DMS79 treated with DMSO at 0.1 percent for 48 hours (cell line): ENCODE measurements at regions not wholly inside any gene's neighbourhood (a gene's known extent, or its start where the extent isn't known, plus 50 kb on each side); places are given as distances from the start of the nearest gene placed in this dataset.
"Not testable (repeated sequence)": the region's sequence is repeated elsewhere in the genome, so short reads cannot be mapped to it uniquely, and the experiment has no call there.

ENCODE experiments used
- DNase-seq: peaks from one replicate; lab custom pipeline; 2025; lab: John Stamatoyannopoulos, UW

GRCh38 chr6:168938546-168938945, 315.1 kb downstream of the THBS2 start:
- DNase-seq, result no peak

GRCh38 chr6:168937054-168937453, 316.6 kb downstream of the THBS2 start:
- no peak for DNase-seq

- DNase-seq, result no peak
Observed at GRCh38 chr6:168935628-168936010, 318.0 kb downstream of the THBS2 start.

GRCh38 chr6:168934660-168935627, 318.7 kb downstream of the THBS2 start:
- no peak for DNase-seq

DNA sequence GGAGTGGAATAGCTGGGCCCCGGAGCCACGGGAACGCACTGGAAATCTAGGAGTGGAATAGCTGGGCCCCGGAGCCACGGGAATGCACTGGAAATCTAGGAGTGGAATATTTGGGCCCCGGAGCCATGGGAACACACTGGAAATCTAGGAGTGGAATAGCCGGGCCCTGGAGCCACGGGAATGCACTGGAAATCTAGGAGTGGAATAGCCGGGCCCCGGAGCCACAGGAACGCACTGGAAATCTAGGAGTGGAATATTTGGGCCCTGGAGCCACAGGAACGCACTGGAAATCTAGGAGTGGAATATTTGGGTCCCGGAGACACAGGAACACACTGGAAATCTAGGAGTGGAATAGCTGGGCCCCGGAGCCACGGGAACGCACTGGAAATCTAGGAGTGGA, 321.5 kb downstream of the THBS2 start:
- DNase-seq, result not testable (repeated sequence)

DNA sequence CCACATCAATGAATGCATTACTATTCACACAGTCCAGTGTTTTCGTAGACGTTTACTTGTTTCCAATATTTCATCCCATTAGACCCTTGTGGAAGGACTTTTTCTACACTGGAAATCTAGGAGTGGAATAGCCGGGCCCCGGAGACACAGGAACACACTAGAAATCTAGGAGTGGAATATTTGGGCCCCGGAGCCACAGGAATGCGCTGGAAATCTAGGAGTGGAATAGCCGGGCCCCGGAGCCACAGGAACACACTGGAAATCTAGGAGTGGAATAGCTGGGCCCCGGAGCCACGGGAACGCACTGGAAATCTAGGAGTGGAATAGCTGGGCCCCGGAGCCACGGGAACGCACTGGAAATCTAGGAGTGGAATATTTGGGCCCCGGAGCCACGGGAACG, 322.6 kb downstream of the THBS2 start:
- DNase-seq, result not testable (repeated sequence)

DNA sequence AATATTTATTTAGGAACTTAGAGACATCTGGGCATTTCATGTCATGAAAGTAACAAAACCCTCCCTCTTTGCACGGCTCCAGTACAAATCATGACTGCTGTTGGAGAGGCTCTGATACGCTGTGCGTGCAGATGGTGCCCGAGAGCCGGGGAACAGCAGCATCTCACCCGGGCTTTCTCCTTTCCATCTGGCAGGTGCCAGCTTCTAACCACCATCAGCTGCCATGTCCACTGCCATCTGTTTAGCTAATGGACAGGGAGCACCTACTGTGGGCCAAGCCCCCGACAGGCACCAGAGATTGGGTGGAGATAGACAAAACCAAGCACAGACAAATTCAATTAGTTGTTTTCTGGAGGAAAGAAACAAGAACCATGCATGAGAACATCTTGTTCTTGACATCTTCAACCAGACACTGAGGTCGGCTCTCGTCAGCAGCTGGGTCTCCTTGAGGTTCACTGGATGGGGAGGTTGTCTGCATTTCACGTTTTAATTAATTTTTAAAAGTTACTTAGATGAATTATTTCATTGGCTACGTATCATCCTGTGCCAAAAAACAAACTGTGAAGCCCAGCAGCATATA, 323.7 kb downstream of the THBS2 start:
- DNase-seq, result no peak

- no peak for DNase-seq
Observed at GRCh38 chr6:168928012-168928411, 325.6 kb downstream of the THBS2 start.

GRCh38 chr6:168927026-168927425, 326.6 kb downstream of the THBS2 start:
- no peak for DNase-seq

GRCh38 chr6:168926306-168926705, 327.3 kb downstream of the THBS2 start:
- DNase-seq, result no peak

GRCh38 chr6:168925671-168926070, 328.0 kb downstream of the THBS2 start:
- DNase-seq, result no peak

GRCh38 chr6:168923171-168923570, 330.5 kb downstream of the THBS2 start:
- DNase-seq, result no peak

DNA sequence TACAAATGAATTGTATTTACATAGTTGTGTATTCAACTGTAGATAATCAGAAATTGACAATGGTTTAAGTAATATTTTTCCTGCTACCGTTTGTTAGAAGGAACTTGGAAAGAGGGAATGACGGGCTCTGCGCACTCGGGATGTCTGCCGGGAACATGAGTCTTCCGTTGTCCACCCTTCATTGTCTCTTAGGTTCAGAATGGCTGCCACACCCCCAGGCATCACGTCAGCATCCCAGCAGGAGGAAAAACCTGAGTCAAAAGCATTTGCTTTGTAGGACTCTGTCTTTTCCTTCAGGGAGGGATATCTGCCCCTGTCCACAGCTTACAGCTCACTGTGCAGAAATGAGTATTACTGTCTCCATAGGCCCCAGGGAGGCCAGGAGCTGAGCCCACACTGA, 331.2 kb downstream of the THBS2 start:
- no peak for DNase-seq

DNA sequence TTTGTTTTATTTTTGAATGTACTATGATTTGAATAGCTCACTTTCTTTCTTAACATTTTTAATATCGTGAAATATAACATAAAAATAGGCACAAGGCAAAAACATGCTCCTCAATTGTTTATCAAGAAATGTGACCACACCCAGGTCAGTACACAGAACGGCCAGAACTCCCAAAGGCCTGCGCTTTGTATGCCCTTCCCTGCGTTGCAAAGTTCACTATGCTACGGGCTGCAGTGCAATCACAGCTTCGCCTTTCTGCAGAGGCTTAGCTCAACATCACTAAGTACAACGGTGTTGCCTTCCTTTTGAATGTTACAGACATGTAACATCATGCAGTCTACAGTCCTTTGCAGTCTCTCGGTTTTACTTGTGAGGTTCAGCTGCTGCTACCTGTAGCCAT, 333.4 kb downstream of the THBS2 start:
- no peak for DNase-seq

DNA sequence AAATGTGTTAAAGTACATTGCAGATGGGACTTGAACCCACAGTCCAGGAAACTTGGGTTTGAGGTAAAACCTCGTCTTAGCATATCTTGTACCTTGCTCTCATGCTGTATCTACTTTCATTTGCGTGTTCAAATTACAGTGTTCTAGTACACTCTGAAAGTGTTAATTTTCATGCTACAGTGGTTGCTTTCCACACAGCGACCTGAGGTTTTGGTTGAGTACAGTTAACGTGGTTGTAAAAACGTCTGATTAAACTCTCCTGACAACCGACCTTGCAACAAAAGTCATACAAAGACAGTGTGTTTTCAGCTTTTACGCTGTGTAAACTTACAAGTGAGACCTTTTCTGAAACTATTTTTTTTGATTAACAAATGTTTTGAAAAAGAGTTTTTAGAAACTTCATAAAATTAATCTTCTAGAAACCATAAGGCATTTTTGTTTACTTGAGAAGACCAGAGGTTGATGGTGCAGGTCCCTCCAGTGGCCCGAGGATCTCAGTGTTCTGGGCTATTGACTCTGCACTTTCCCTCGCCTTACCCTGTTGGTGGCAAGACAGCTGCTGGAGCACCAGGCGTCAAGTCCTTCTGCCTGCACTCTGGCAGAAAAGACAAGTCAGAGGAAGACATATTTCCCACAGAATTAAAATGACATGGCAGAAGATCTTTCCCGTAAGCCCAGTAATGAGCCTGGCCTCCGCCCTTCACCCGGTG, 334.0 kb downstream of the THBS2 start:
- no peak for DNase-seq

- DNase-seq, result no peak
Observed at GRCh38 chr6:168916576-168917211, 337.0 kb downstream of the THBS2 start.

DNA sequence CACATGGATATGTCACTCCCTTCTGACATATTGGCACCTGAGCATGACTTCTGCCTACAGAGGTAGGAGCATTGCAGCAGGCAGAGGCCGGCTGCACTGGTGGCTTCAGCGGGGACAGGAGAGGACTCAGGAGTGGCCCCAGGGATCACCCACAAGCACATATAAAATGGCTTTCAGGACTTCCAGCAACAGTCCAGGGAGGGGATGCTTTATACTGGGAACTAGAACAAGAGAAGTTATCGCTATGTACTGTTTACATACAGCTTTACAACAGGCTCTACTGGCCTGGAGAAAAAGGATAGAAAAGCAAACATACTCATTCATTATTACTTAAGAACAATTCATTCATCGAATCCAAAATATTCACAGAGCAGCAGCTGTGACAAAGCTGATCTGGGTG, 337.8 kb downstream of the THBS2 start:
- DNase-seq, result no peak

GRCh38 chr6:168915242-168915641, 338.4 kb downstream of the THBS2 start:
- DNase-seq, result no peak

GRCh38 chr6:168913866-168914469, 339.7 kb downstream of the THBS2 start:
- DNase-seq, result no peak

GRCh38 chr6:168913231-168913865, 340.3 kb downstream of the THBS2 start:
- not testable (repeated sequence) for DNase-seq

DNA sequence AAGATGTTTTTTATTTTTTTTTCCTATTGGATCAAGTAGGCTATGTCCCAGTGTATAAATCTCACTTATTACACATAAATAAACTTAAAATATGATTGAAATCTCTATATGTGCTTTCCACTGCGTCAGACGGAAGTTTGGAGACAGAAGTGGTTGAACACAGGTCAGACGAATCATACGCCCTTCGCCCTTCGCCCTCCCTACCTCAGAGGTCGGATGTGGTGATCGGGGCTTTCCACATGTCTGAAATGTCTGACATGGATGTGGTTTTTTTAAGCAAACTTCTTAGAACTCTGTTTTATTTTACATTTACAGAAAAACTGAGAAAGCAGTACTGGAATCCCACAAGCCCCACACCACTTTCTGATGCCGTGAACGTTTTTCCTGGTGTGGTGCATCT, 344.4 kb downstream of the THBS2 start:
- DNase-seq, result no peak
